Esophagus muscularis mucosa (tissue), 4 donors: ENCODE measurements at regions not wholly inside any gene's neighbourhood (a gene's known extent, or its start where the extent isn't known, plus 50 kb on each side); places are given as distances from the start of the nearest gene placed in this dataset.

Experiments used
- EP300 ChIP-seq: sonication (generic); formaldehyde crosslinking; IDR thresholded peaks from one replicate; pipeline ENCODE4 v1.6.1; 2017; ENCODE audit warnings: antibody characterized with exemption
- POLR2A ChIP-seq: fragments of 450-650 bp; IDR thresholded peaks from one replicate; pipeline ENCODE4 v1.6.1; 2017; ENCODE audit warnings: antibody characterized with exemption, moderate library complexity, mild to moderate bottlenecking, low read depth
- POLR2AphosphoS5 ChIP-seq, 2 donors: sonication (generic); formaldehyde crosslinking; IDR thresholded peaks; one replicate each; pipeline ENCODE4 v1.6.1; 2017; ENCODE audit warnings: antibody characterized with exemption in 2 of 2
- TF ChIP-seq, protein P1 (sequence below), 3 experiments: fragments of 200-600 bp in 2 of 3; fragments of 450-650 bp in 1 of 3; sonication (generic) in 2 of 3; IDR thresholded peaks; one replicate each; pipeline ENCODE4 v1.5.1; 2017 to 2019; ENCODE audit warnings: antibody characterized with exemption in 3 of 3, mild to moderate bottlenecking in 2 of 3, moderate library complexity in 1 of 3

DNA sequence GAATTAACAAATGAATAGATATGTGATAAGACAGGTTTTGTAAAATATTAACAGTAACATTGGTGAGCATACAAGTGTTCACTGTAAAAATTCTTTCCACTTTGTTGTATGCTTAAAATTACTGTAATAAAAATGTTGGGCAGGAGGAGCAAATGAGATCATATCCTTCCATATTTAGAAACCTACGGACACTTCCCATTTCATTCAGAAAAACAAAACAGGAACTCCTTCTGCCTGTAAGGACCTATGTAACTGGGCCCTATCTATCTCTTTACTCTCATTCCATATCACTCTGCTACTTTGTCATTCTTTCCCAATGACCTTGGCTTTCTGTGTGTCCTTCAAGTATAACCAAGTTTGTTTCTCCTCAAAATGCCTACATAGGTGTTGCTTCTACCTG, 53.7 kb upstream of the SLC39A8 start:
- TF ChIP-seq, protein P1, sequence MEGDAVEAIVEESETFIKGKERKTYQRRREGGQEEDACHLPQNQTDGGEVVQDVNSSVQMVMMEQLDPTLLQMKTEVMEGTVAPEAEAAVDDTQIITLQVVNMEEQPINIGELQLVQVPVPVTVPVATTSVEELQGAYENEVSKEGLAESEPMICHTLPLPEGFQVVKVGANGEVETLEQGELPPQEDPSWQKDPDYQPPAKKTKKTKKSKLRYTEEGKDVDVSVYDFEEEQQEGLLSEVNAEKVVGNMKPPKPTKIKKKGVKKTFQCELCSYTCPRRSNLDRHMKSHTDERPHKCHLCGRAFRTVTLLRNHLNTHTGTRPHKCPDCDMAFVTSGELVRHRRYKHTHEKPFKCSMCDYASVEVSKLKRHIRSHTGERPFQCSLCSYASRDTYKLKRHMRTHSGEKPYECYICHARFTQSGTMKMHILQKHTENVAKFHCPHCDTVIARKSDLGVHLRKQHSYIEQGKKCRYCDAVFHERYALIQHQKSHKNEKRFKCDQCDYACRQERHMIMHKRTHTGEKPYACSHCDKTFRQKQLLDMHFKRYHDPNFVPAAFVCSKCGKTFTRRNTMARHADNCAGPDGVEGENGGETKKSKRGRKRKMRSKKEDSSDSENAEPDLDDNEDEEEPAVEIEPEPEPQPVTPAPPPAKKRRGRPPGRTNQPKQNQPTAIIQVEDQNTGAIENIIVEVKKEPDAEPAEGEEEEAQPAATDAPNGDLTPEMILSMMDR (IDR thresholded peaks at IDR 0.05) = no peak
- TF ChIP-seq POLR2AphosphoS5 (IDR thresholded peaks at IDR 0.05) = no peak
- no peak for TF ChIP-seq EP300
- no peak for TF ChIP-seq POLR2A
